ENCODE measurements at regions not wholly inside any gene's neighbourhood (a gene's known extent, or its start where the extent isn't known, plus 50 kb on each side); places are given as distances from the start of the nearest gene placed in this dataset.
"Not testable (repeated sequence)": the region's sequence is repeated elsewhere in the genome, so short reads cannot be mapped to it uniquely, and the experiment has no call there.

- Histone ChIP-seq H3K9me3 (replicated peaks) (no peaks in the 10 kb centered on the region), H3K27me3 (replicated peaks) (no peaks in the 10 kb centered on the region), H3K36me3 (no peaks in the 10 kb centered on the region), H3K4me1 (replicated peaks) (peaks cover 8% of the 10 kb centered on the region; the same call in 1 of the 2 replicates), H3K4me3 (no peak overlapping the region), H3K27ac (no peak overlapping the region)
- no peak for DNase-seq (ENCODE audit: low read depth in 1 of 2, low spot score in 2 of 2)
Observed at GRCh38 chr3:99315896-99316295, 322.5 kb upstream of the COL8A1 start.

- H3K4me1 ChIP-seq (replicated peaks): no peaks in the 10 kb centered on the region
- no peak for DNase-seq (ENCODE audit: low read depth in 1 of 2, low spot score in 2 of 2)
- no peaks in the 10 kb centered on the region for H3K36me3 ChIP-seq
- no peak overlapping the region for H3K27ac ChIP-seq
- H3K4me3 ChIP-seq: no peak overlapping the region
- H3K27me3 ChIP-seq (replicated peaks): no peaks in the 10 kb centered on the region
- no peaks in the 10 kb centered on the region; the same call in 1 of the 2 replicates for H3K9me3 ChIP-seq (replicated peaks)
Observed at GRCh38 chr3:99313485-99313884, 324.9 kb upstream of the COL8A1 start.

- no peak for DNase-seq (ENCODE audit: low read depth in 1 of 2, low spot score in 2 of 2)
- Histone ChIP-seq H3K4me1 (replicated peaks) (peaks cover 7% of the 10 kb centered on the region), H3K36me3 (no peaks in the 10 kb centered on the region), H3K4me3 (no peak overlapping the region), H3K27me3 (replicated peaks) (no peaks in the 10 kb centered on the region), H3K27ac (no peak overlapping the region), H3K9me3 (replicated peaks) (no peaks in the 10 kb centered on the region)
Observed at GRCh38 chr3:99298661-99299060, 339.7 kb upstream of the COL8A1 start.

- no peak overlapping the region for H3K4me3 ChIP-seq
- H3K27me3 ChIP-seq (replicated peaks): no peaks in the 10 kb centered on the region
- H3K9me3 ChIP-seq (replicated peaks): no peaks in the 10 kb centered on the region
- DNase-seq (ENCODE audit: low read depth in 1 of 2, low spot score in 2 of 2): no peak
- H3K36me3 ChIP-seq: no peaks in the 10 kb centered on the region
- no peak overlapping the region for H3K27ac ChIP-seq
- peaks cover 7% of the 10 kb centered on the region for H3K4me1 ChIP-seq (replicated peaks)
Observed at GRCh38 chr3:99295836-99296235, 342.6 kb upstream of the COL8A1 start.

GRCh38 chr3:99294092-99294491 lies 344.3 kb upstream of the COL8A1 start:
- not testable (repeated sequence) for H3K36me3 ChIP-seq; H3K27me3 ChIP-seq (replicated peaks); H3K9me3 ChIP-seq (replicated peaks); H3K27ac ChIP-seq; H3K4me3 ChIP-seq; H3K4me1 ChIP-seq (replicated peaks)
- peak in 1 of 2 experiments; percentile 9 for DNase-seq (ENCODE audit: low read depth in 1 of 2, low spot score in 2 of 2)

GRCh38 chr3:99287876-99288275 lies 350.5 kb upstream of the COL8A1 start:
- Histone ChIP-seq H3K4me1 (replicated peaks) (no peaks in the 10 kb centered on the region), H3K27ac (no peak overlapping the region), H3K9me3 (replicated peaks) (no peaks in the 10 kb centered on the region), H3K4me3 (no peak overlapping the region), H3K27me3 (replicated peaks) (no peaks in the 10 kb centered on the region), H3K36me3 (no peaks in the 10 kb centered on the region)
- no peak for DNase-seq (ENCODE audit: low read depth in 1 of 2, low spot score in 2 of 2)

- Histone ChIP-seq H3K4me1 (replicated peaks) (no peaks in the 10 kb centered on the region), H3K27me3 (replicated peaks) (no peaks in the 10 kb centered on the region), H3K27ac (no peak overlapping the region), H3K4me3 (no peak overlapping the region), H3K36me3 (no peaks in the 10 kb centered on the region), H3K9me3 (replicated peaks) (no peaks in the 10 kb centered on the region)
- no peak for DNase-seq (ENCODE audit: low read depth in 1 of 2, low spot score in 2 of 2)
Observed at GRCh38 chr3:99286266-99286845, 352.0 kb upstream of the COL8A1 start.

GRCh38 chr3:99269606-99270351 lies 368.3 kb upstream of the DCBLD2 start:
- Histone ChIP-seq H3K36me3 (no peaks in the 10 kb centered on the region), H3K4me3 (no peak overlapping the region), H3K27ac (no peak overlapping the region), H3K4me1 (replicated peaks) (no peaks in the 10 kb centered on the region), H3K27me3 (replicated peaks) (no peaks in the 10 kb centered on the region), H3K9me3 (replicated peaks) (no peaks in the 10 kb centered on the region)
- DNase-seq (ENCODE audit: low read depth in 1 of 2, low spot score in 2 of 2): no peak

- H3K27me3 ChIP-seq (replicated peaks): no peaks in the 10 kb centered on the region
- no peaks in the 10 kb centered on the region for H3K36me3 ChIP-seq
- no peak overlapping the region for H3K4me3 ChIP-seq
- no peak for DNase-seq (ENCODE audit: low read depth in 1 of 2, low spot score in 2 of 2)
- H3K27ac ChIP-seq: no peak overlapping the region
- no peaks in the 10 kb centered on the region for H3K9me3 ChIP-seq (replicated peaks)
- no peaks in the 10 kb centered on the region for H3K4me1 ChIP-seq (replicated peaks)
Observed at GRCh38 chr3:99256788-99257187, 355.3 kb upstream of the DCBLD2 start.

- Histone ChIP-seq H3K9me3 (replicated peaks) (no peaks in the 10 kb centered on the region), H3K36me3 (no peaks in the 10 kb centered on the region), H3K4me1 (replicated peaks) (no peaks in the 10 kb centered on the region), H3K4me3 (no peak overlapping the region), H3K27ac (no peak overlapping the region), H3K27me3 (replicated peaks) (no peaks in the 10 kb centered on the region)
- DNase-seq (ENCODE audit: low read depth in 1 of 2, low spot score in 2 of 2): no peak
Observed at GRCh38 chr3:99253963-99254355, 352.5 kb upstream of the DCBLD2 start.

GRCh38 chr3:99250821-99251355 lies 349.4 kb upstream of the DCBLD2 start:
- Histone ChIP-seq H3K27me3 (replicated peaks) (no peaks in the 10 kb centered on the region), H3K9me3 (replicated peaks) (no peaks in the 10 kb centered on the region), H3K4me3 (no peak overlapping the region), H3K27ac (no peak overlapping the region), H3K36me3 (no peaks in the 10 kb centered on the region), H3K4me1 (replicated peaks) (peaks cover 7% of the 10 kb centered on the region; the same call in 1 of the 2 replicates)
- no peak for DNase-seq (ENCODE audit: low read depth in 1 of 2, low spot score in 2 of 2)

- H3K9me3 ChIP-seq (replicated peaks): no peaks in the 10 kb centered on the region
- H3K4me1 ChIP-seq (replicated peaks): peaks cover 7% of the 10 kb centered on the region; the same call in 1 of the 2 replicates
- no peaks in the 10 kb centered on the region for H3K27me3 ChIP-seq (replicated peaks)
- H3K36me3 ChIP-seq: no peaks in the 10 kb centered on the region
- H3K4me3 ChIP-seq: no peak overlapping the region
- DNase-seq (ENCODE audit: low read depth in 1 of 2, low spot score in 2 of 2): no peak
- H3K27ac ChIP-seq: no peak overlapping the region
Observed at GRCh38 chr3:99250272-99250671, 348.8 kb upstream of the DCBLD2 start.

GRCh38 chr3:99249627-99250026 lies 348.1 kb upstream of the DCBLD2 start:
- no peak for DNase-seq (ENCODE audit: low read depth in 1 of 2, low spot score in 2 of 2)
- Histone ChIP-seq H3K27ac (no peak overlapping the region), H3K4me1 (replicated peaks) (peaks cover 7% of the 10 kb centered on the region; the same call in 1 of the 2 replicates), H3K9me3 (replicated peaks) (no peaks in the 10 kb centered on the region), H3K27me3 (replicated peaks) (no peaks in the 10 kb centered on the region), H3K4me3 (no peak overlapping the region), H3K36me3 (no peaks in the 10 kb centered on the region)

- no peaks in the 10 kb centered on the region for H3K9me3 ChIP-seq (replicated peaks)
- no peak overlapping the region for H3K4me3 ChIP-seq
- H3K36me3 ChIP-seq: no peaks in the 10 kb centered on the region
- H3K27ac ChIP-seq: no peak overlapping the region
- peaks cover 7% of the 10 kb centered on the region; the same call in 1 of the 2 replicates for H3K4me1 ChIP-seq (replicated peaks)
- DNase-seq (ENCODE audit: low read depth in 1 of 2, low spot score in 2 of 2): no peak
- no peaks in the 10 kb centered on the region for H3K27me3 ChIP-seq (replicated peaks)
Observed at GRCh38 chr3:99248913-99249312, 347.4 kb upstream of the DCBLD2 start.

All from SJSA1 (cell line).